Liver (tissue), 3 donors: ENCODE measurements at regions not wholly inside any gene's neighbourhood (a gene's known extent, or its start where the extent isn't known, plus 50 kb on each side); places are given as distances from the start of the nearest gene placed in this dataset.

Experiments
- ATF3 ChIP-seq: IDR thresholded peaks from 2 replicates; pipeline ENCODE4 v1.6.1; 2016; ENCODE audit warnings: antibody characterized with exemption
- CTCF ChIP-seq: fragments of 150-350 bp; IDR thresholded peaks from 2 replicates; pipeline ENCODE4 v1.5.1; 2017; ENCODE audit warnings: improper control_type of control experiment, low read depth, low read length; ENCODE audit not compliant: missing input control
- EGR1 ChIP-seq, 2 donors: IDR thresholded peaks; 2 replicates each; pipeline ENCODE4 v1.6.1; 2016 to 2018; ENCODE audit warnings: antibody characterized with exemption in 2 of 2, low read depth in 2 of 2
- HNF4A ChIP-seq, 2 donors: conservative IDR thresholded peaks; 2 replicates each; pipeline ENCODE4 v1.6.1; 2016; ENCODE audit warnings: antibody characterized with exemption in 2 of 2, mild to moderate bottlenecking in 2 of 2
- JUND ChIP-seq, 2 donors: IDR thresholded peaks; 2 replicates each; pipeline ENCODE4 v1.6.1; 2016; ENCODE audit warnings: antibody characterized with exemption in 2 of 2
- REST ChIP-seq: IDR thresholded peaks from 2 replicates; pipeline ENCODE4 v1.6.1; 2016; ENCODE audit warnings: antibody characterized with exemption, mild to moderate bottlenecking
- SP1 ChIP-seq: IDR thresholded peaks from 2 replicates; pipeline ENCODE4 v1.6.1; 2018; ENCODE audit warnings: antibody characterized with exemption, mild to moderate bottlenecking
- TAF1 ChIP-seq: conservative IDR thresholded peaks from 2 replicates; pipeline ENCODE4 v1.6.1; 2016; ENCODE audit warnings: antibody characterized with exemption, mild to moderate bottlenecking
- donor health status: healthy.
- donor health status: healthy.

- TF ChIP-seq REST (no peak), CTCF (no peak), SP1 (no peak), EGR1 (IDR thresholded peaks at IDR 0.05; ENCODE audit: low read depth in 2 of 2) (no peak), TAF1 (no peak), HNF4A (conservative IDR thresholded peaks at IDR 0.05) (no peak), JUND (IDR thresholded peaks at IDR 0.05) (no peak), ATF3 (no peak)
These were observed 1085.1 kb downstream of the SORCS3 start for GRCh38 chr10:105726149-105726548.
